Heart left ventricle (tissue), 16 donors: ENCODE measurements at regions not wholly inside any gene's neighbourhood (a gene's known extent, or its start where the extent isn't known, plus 50 kb on each side); places are given as distances from the start of the nearest gene placed in this dataset.
"Not testable (repeated sequence)": the region's sequence is repeated elsewhere in the genome, so short reads cannot be mapped to it uniquely, and the experiment has no call there.

Experiments
- ATAC-seq, 4 donors: fragments of 200-7000 bp; cut with Tn5 transposase; one replicate each; pipeline ENCODE4 v1.9.1; 2020 to 2022; ENCODE audit warnings: moderate library complexity in 4 of 4, mild to moderate bottlenecking in 3 of 4, moderate number of reproducible peaks in 1 of 4
- DNase-seq, 5 donors: peaks; one replicate each; pipeline ENCODE4 v3.0.0-alpha.2; 2020
- H3K27ac ChIP-seq, 12 donors: fragments of 200-600 bp; sonication (generic) in 4 of 12; one replicate each; pipeline versions ENCODE4 v1.5.0 to v1.8.0; 2016 to 2022; ENCODE audit warnings: mild to moderate bottlenecking in 2 of 12
- H3K27me3 ChIP-seq, 9 donors: fragments of 200-600 bp; sonication (generic) in 2 of 9; one replicate each; pipeline versions ENCODE4 v1.5.1 to v1.8.0; 2016 to 2022; ENCODE audit warnings: mild to moderate bottlenecking in 3 of 9
- H3K36me3 ChIP-seq, 9 donors: fragments of 200-600 bp; sonication (generic) in 2 of 9; one replicate each; pipeline versions ENCODE4 v1.5.0 to v1.8.0; 2018 to 2022; ENCODE audit warnings: mild to moderate bottlenecking in 2 of 9
- H3K4me1 ChIP-seq, 12 donors: fragments of 200-600 bp; sonication (generic) in 4 of 12; one replicate each; pipeline versions ENCODE4 v1.5.0 to v1.8.0; 2016 to 2022; ENCODE audit warnings: mild to moderate bottlenecking in 3 of 12
- H3K4me3 ChIP-seq, 12 donors: fragments of 200-600 bp; sonication (generic) in 4 of 12; one replicate each; pipeline versions ENCODE4 v1.5.0 to v1.8.0; 2017 to 2022; ENCODE audit warnings: mild to moderate bottlenecking in 9 of 12, moderate library complexity in 4 of 12
- H3K9me3 ChIP-seq, 12 donors: fragments of 200-600 bp; sonication (generic) in 4 of 12; one replicate each; pipeline versions ENCODE4 v1.5.0 to v1.8.0; 2016 to 2022; ENCODE audit warnings: mild to moderate bottlenecking in 1 of 12
- CTCF ChIP-seq, 12 donors: fragments of 200-600 bp; sonication (generic) in 4 of 12; IDR thresholded peaks; one replicate each; pipeline versions ENCODE4 v1.5.0 to v1.8.0; 2018 to 2022; ENCODE audit warnings: antibody characterized with exemption in 12 of 12, mild to moderate bottlenecking in 5 of 12
- POLR2A ChIP-seq, 2 donors: fragments of 450-650 bp; IDR thresholded peaks; one replicate each; pipeline ENCODE4 v1.6.1; 2017; ENCODE audit warnings: antibody characterized with exemption in 2 of 2, mild to moderate bottlenecking in 2 of 2, moderate library complexity in 2 of 2
- WGBS, 4 donors: extraction: QIAGEN DNeasy Blood & Tissue Kit in 2 of 4; methylation state at CpG; one replicate each; pipeline versions ENCODE4 v1.1.5 to v1.1.7; 2013 to 2018; 5-methylcytosine and 5-hydroxymethylcytosine counted together
- intact Hi-C, 10 donors: fragments of 100-400 bp; cut with DNase I; formaldehyde crosslinking; loops; one replicate each; pipeline versions ENCODE4 v1.11.1 to v1.14.2; 2022
- donor health status: ischemic (EF 13 %, LVEDD 7.1; RV severe dilation, severe dysfunction).
- donor health status: healthy with polysubstance abuse.
- donor health status: DM: no; HTN: yes; CAD: no.
- donor health status: DM: no; HTN: no; CAD: no.
- donor health status: ischemic (EF 25% LVEDD 6.9; RV normal size, moderate dysfunction).
- donor health status: ischemic (EF 25% LVEDD 5.7; RV mildly dilated, moderate dysfunction).
- donor health status: healthy.
- donor health status: DM: yes; HTN: yes; CAD: no.
- donor health status: ischemic (EF 35%, LVEDD 5.7; RV mildly dilated, moderate dysfunction).
- donor health status: nonischemic (EF 11% LVEDD 7.7; RV severe dilation, severe dysfunction).
- donor health status: DM: yes; HTN: yes; CAD: no.
- donor health status: PGD.
- donor health status: ischemic (EF 29% LVEDD 5.4; RV normal size, mild dysfunction).
- donor health status: nonischemic (EF 23%, LVEDD 6.1; RV moderate dilation, normal function).

- intact Hi-C loops = no loop called here
- H3K27ac ChIP-seq = no peak overlapping the region
- peaks cover 0 to 5% (median 0%) of the 10 kb centered on the region in 9 donors for H3K27me3 ChIP-seq
- H3K36me3 ChIP-seq = no peaks in the 10 kb centered on the region
- no peak overlapping the region for H3K4me3 ChIP-seq
- H3K9me3 ChIP-seq = peaks cover 0 to 20% (median 2%) of the 10 kb centered on the region in 12 donors
- no peaks in the 10 kb centered on the region for H3K4me1 ChIP-seq
- ATAC-seq (no peak), DNase-seq (no peak)
- TF ChIP-seq POLR2A (IDR thresholded peaks at IDR 0.05) (no peak), CTCF (IDR thresholded peaks at IDR 0.05) (no peak)
- WGBS, 4 donors = 13 to 18% (median 14%) methylated on average over 1 of the region's 1 CpG
Measured at GRCh38 chr1:111052246-111052645, 87.6 kb downstream of the DRAM2 start.

GRCh38 chr1:111048253-111048652 is 84.5 kb upstream of the LRIF1 start:
- H3K4me3 ChIP-seq, H3K36me3 ChIP-seq, H3K4me1 ChIP-seq, intact Hi-C loops, H3K27ac ChIP-seq, H3K27me3 ChIP-seq, ATAC-seq, DNase-seq: not testable (repeated sequence)
- WGBS, 4 donors = 78 to 97% (median 86%) methylated on average over 1 of the region's 1 CpG
- H3K9me3 ChIP-seq = peaks cover 0 to 19% (median 2%) of the 10 kb centered on the region in 12 donors

- DNase-seq = no peak
- H3K4me3 ChIP-seq = no peak overlapping the region
- H3K4me1 ChIP-seq = peaks cover 0 to 3% (median 0%) of the 10 kb centered on the region in 12 donors
- peaks cover 0 to 9% (median 0%) of the 10 kb centered on the region in 9 donors for H3K27me3 ChIP-seq
- ATAC-seq = peak in 1 of 4 donors; percentile 44
- H3K36me3 ChIP-seq = no peaks in the 10 kb centered on the region
- 44 to 57% (median 50%) methylated on average over 2 of the region's 2 CpGs for WGBS, 4 donors
- H3K9me3 ChIP-seq = peaks cover 0 to 19% (median 2%) of the 10 kb centered on the region in 12 donors
- no peak overlapping the region for H3K27ac ChIP-seq
- intact Hi-C loops = no loop called here
- TF ChIP-seq POLR2A (IDR thresholded peaks at IDR 0.05) (no peak), CTCF (IDR thresholded peaks at IDR 0.05) (no peak)
Measured at GRCh38 chr1:111045033-111045722, 81.5 kb upstream of the LRIF1 start.

GRCh38 chr1:111032295-111032897 is 68.7 kb upstream of the LRIF1 start:
- intact Hi-C loops = loop anchor here in 1 of 10 donors (5.0 kb wide), 1 partner anchor 370 kb away; no protein-coding TSS in a partner anchor
- H3K36me3 ChIP-seq = no peaks in the 10 kb centered on the region
- WGBS, 4 donors = 24 to 27% (median 25%) methylated on average over 9 of the region's 9 CpGs
- DNase-seq (no peak), ATAC-seq (no peak)
- no peaks in the 10 kb centered on the region for H3K4me1 ChIP-seq
- peaks cover 0 to 2% (median 0%) of the 10 kb centered on the region in 9 donors for H3K27me3 ChIP-seq
- TF ChIP-seq POLR2A (IDR thresholded peaks at IDR 0.05) (no peak), CTCF (IDR thresholded peaks at IDR 0.05) (peak; percentile 68 to 94 (median 84))
- peaks cover 0 to 14% (median 0%) of the 10 kb centered on the region in 12 donors for H3K9me3 ChIP-seq
- H3K4me3 ChIP-seq = no peak overlapping the region
- no peak overlapping the region for H3K27ac ChIP-seq
